ENCODE measurements at regions not wholly inside any gene's neighbourhood (a gene's known extent, or its start where the extent isn't known, plus 50 kb on each side); places are given as distances from the start of the nearest gene placed in this dataset.

DNA sequence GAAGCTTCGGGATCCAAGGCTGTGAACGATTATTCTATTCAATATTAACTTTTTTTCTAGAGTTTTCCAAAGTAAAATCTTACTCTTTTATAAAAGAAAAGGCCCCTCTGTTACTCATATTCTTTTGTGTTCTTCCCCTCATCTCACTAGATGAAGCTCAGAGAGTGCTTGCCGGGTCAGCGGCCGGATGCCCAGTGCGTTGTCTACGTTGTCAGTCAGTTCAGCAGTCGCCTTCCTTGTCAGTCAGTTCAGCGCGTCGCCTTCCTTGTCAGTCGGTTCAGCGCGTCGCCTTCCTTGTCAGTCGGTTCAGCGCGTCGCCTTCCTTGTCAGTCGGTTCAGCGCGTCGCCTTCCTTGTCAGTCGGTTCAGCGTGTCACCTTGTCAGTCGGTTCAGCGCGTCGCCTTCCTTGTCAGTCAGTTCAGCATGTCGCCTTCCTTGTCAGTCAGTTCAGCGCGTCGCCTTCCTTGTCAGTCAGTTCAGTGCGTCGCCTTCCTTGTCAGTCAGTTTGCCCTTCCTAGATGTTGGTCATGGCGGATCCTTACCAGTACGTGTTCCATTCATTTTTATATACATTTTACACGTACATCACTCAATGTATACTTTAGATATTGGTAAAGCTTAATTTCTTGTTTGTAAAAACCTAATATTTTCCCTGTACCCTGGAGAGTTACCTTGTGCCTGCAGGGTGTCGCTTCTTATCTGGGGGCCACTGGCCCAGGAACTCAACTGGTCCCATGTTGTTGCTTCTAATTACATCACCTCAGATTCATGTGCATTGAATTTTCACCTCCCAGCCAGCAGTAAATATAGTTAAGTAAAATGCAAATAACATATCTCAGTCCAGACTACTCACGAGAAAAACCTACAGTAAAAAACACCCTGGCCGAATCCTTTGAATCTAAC lies 206.9 kb downstream of the ASB1 start:
- Histone ChIP-seq H3K4me3 (ENCODE audit: low read depth in 1 of 2, low read length in 2 of 2) (no peak overlapping the region), H3K27me3 (ENCODE audit: low read depth, low read length) (no peaks in the 10 kb centered on the region), H3K36me3 (ENCODE audit: control insufficient read depth in 1 of 2, insufficient read depth in 2 of 2, low read length in 2 of 2) (no peaks in the 10 kb centered on the region), H3K9me3 (ENCODE audit: control insufficient read depth in 1 of 2, low read length in 2 of 2) (no peaks in the 10 kb centered on the region), H3K27ac (ENCODE audit: low read length) (no peak overlapping the region), H3K4me1 (ENCODE audit: control insufficient read depth in 1 of 2, insufficient read depth in 2 of 2, low read length in 2 of 2) (no peaks in the 10 kb centered on the region)

DNA sequence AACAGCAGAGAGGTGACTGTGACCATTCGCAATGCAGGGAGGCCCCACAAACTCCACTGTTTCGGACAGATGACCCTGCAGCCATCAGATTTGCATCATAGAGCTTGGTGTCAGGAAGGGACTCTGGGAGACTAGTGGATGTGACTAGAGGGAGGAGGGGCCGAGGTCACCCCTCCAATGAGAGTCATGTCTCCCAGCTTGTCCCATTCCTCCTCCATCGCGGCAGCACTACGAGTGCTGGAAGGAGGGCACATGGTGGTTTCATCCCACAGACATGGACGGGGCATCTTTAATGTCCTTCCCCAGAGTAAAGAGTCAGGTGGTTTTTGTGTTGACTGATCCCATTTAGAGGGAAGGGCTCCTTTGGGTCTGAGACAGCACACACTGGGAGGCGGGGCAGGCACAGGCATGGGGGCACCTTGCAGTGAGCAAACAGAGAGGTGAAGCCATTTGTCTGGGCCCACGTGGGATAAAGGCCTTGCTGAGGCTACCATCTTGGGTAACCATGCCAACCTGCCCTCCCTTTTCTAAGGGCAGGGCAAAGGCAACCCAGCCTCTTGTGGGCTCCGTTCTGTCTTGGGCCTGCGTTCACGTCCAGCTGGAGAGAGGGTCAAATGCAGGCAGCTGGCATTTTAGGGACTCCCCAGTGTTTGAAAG lies 208.1 kb downstream of the ASB1 start:
- H3K9me3 ChIP-seq (ENCODE audit: control insufficient read depth in 1 of 2, low read length in 2 of 2), result no peaks in the 10 kb centered on the region
- H3K27me3 ChIP-seq (ENCODE audit: low read depth, low read length), result no peaks in the 10 kb centered on the region
- H3K36me3 ChIP-seq (ENCODE audit: control insufficient read depth in 1 of 2, insufficient read depth in 2 of 2, low read length in 2 of 2), result no peaks in the 10 kb centered on the region
- H3K4me3 ChIP-seq (ENCODE audit: low read depth in 1 of 2, low read length in 2 of 2), result no peak overlapping the region
- H3K4me1 ChIP-seq (ENCODE audit: control insufficient read depth in 1 of 2, insufficient read depth in 2 of 2, low read length in 2 of 2), result no peaks in the 10 kb centered on the region
- H3K27ac ChIP-seq (ENCODE audit: low read length), result no peak overlapping the region

DNA sequence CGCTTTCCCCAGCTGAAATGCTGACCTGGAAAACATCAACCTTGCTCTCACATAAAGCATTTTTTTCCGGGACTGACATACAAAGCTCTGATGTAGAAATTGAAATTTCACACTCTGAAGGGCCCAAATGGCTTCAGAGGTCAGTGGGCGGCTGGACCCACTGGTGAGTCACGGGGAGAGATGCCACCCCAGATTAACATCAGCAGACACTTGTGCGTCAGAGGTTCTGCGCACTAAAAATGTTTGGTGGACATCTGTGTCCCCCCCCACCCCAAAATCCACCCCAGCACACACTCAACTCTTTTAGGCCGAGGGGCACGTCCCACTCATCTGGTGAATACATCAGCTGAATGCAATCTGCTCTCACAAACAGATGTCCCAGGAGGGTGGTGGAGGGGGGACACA lies 208.9 kb downstream of the ASB1 start:
- Histone ChIP-seq H3K27ac (ENCODE audit: low read length) (no peak overlapping the region), H3K4me3 (ENCODE audit: low read depth in 1 of 2, low read length in 2 of 2) (no peak overlapping the region), H3K36me3 (ENCODE audit: control insufficient read depth in 1 of 2, insufficient read depth in 2 of 2, low read length in 2 of 2) (no peaks in the 10 kb centered on the region), H3K9me3 (ENCODE audit: control insufficient read depth in 1 of 2, low read length in 2 of 2) (no peaks in the 10 kb centered on the region), H3K4me1 (ENCODE audit: control insufficient read depth in 1 of 2, insufficient read depth in 2 of 2, low read length in 2 of 2) (no peaks in the 10 kb centered on the region), H3K27me3 (ENCODE audit: low read depth, low read length) (no peaks in the 10 kb centered on the region)

DNA sequence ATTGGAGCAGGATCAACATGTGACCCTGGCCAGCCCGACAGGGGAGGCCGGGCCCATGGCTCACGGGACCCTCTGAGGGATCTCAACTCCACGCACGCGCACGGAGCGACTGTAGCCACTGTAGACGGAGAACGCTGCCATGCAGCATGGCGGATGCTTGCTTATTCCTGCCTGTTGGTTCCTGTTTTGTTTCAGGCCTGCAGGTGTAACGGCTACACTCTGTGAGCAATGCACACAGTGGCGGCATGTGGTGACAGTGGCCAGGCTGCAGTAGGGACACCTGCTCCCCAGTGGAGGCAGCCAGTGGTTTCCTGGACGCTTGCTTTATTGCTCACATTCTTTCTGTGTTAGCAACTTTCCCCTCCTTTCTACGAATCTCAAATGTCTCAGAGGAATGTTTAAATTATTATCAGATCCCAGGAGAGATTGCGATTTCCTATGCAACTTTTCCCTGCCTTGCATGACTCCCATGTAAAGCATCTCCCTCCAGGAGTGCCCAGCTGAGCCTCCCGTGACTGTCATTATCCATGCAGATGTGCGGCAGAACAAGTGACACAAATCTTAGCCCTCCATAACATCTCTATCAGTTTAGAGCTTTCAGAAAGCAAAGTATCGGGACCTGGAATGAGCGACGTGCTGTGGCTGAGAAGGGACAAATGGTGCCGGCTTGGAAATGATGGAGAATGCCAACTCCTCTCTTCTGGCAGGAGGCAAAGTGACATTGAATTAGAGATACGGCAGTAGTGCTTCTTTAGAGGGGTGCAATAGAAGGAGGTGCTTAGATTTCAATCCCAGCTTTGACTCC lies 209.7 kb downstream of the ASB1 start:
- Histone ChIP-seq H3K4me3 (ENCODE audit: low read depth in 1 of 2, low read length in 2 of 2) (no peak overlapping the region), H3K4me1 (ENCODE audit: control insufficient read depth in 1 of 2, insufficient read depth in 2 of 2, low read length in 2 of 2) (no peaks in the 10 kb centered on the region)

DNA sequence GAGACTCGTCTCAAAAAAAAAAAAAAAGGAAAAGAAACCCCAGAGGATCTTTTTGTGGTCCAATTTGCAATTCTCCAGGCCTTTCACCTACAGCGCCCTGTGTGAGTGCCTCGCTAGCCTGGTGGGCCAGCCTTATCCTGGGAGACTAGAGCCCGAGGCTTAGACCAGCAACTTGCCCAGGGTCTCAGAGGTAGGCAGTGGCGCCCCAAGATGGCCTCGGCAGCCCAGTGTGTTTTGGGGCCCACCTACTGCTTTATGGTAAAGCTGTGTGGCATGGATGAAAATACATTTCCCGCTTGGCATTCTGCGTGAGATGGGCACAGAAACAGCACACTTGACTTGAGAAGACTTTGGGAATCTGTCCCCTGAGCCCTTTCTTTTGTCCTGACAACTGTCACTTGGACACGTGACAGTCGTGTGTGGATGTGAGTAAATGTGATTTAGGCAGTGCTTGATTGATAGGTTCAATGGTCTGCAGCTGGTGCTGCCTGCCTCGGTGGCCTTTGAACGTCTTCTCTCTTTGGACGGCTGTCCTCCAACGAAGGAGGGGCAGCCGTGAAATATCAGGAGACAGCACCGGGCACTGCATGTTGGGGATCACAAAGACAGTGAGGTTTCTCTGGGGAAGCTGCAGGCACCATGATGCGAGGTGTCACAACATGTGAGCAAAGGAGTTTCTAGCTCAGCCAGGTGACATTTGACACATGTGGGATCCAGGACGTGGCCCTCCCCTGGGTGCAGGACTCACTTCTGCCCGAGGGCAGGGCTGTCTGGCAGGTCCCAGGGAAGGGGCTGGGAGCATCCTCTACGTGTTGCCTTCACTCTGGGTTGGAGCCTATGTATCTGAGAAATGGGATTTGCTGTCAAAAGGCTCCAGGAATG lies 209.5 kb upstream of the TWIST2 start:
- no peaks in the 10 kb centered on the region for H3K36me3 ChIP-seq (ENCODE audit: control insufficient read depth in 1 of 2, insufficient read depth in 2 of 2, low read length in 2 of 2)
- no peaks in the 10 kb centered on the region for H3K4me1 ChIP-seq (ENCODE audit: control insufficient read depth in 1 of 2, insufficient read depth in 2 of 2, low read length in 2 of 2)
- H3K27me3 ChIP-seq (ENCODE audit: low read depth, low read length), result no peaks in the 10 kb centered on the region
- H3K4me3 ChIP-seq (ENCODE audit: low read depth in 1 of 2, low read length in 2 of 2), result no peak overlapping the region
- H3K9me3 ChIP-seq (ENCODE audit: control insufficient read depth in 1 of 2, low read length in 2 of 2), result no peaks in the 10 kb centered on the region
- H3K27ac ChIP-seq (ENCODE audit: low read length), result no peak overlapping the region

More for the DNA sequence above, 209.7 kb downstream of the ASB1 start:
- Histone ChIP-seq H3K27me3 (ENCODE audit: low read depth, low read length) (no peaks in the 10 kb centered on the region), H3K36me3 (ENCODE audit: control insufficient read depth in 1 of 2, insufficient read depth in 2 of 2, low read length in 2 of 2) (no peaks in the 10 kb centered on the region), H3K9me3 (ENCODE audit: control insufficient read depth in 1 of 2, low read length in 2 of 2) (no peaks in the 10 kb centered on the region), H3K27ac (ENCODE audit: low read length) (no peak overlapping the region)

DNA sequence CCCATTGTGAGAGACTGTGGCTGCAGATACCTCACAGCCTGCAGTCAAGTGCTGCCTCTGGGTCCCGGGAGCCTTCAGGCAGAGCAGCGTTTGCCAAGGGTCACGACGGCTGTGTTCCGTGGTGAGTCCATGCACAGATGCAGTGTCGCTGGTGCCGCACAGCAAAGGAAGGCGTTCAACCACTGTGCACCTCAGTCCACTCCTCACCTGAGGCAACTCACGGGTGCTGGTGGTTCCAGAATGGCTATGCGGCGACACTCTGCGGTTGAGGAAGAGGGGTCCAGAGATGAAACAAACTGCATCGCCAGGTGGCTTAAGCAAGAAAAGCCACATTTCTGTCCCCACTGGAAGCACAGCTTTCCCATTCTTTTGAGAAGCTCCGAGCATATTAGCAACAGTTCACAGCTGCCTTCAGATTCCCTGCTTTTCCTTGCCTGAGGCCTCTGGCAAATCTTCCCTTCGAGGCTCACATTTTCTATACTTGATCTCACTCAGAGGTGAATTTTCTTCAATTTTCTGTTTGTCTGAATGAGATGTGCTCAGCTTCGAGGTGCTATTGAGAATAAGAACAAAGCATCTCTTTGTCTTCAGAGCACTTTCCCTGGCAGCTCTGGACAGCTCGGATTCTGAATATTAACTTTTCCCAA lies 208.8 kb upstream of the TWIST2 start:
- peaks cover 0 to 4% of the 10 kb centered on the region in 2 donors for H3K4me1 ChIP-seq (ENCODE audit: control insufficient read depth in 1 of 2, insufficient read depth in 2 of 2, low read length in 2 of 2)

DNA sequence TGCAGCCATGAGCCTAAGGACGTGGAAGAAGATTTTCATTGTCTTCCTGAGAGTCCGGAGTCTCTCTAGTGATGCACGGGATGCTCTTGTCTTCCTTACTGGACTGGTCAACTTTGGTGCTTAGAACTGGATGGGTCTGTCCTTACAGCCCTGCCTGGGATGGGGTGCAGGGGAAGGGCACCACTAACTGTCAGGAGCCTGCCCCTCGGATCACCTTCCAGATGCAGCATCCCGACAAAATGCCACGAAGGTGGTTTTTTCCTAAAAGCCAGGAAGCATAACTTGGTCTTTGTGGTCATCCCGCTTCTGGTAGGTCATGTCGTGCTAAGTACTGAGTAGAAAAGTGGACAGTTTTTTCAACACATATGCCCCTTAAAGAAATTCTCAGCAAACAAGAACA lies 207.4 kb upstream of the TWIST2 start:
- Histone ChIP-seq H3K9me3 (ENCODE audit: control insufficient read depth in 1 of 2, low read length in 2 of 2) (no peaks in the 10 kb centered on the region), H3K36me3 (ENCODE audit: control insufficient read depth in 1 of 2, insufficient read depth in 2 of 2, low read length in 2 of 2) (no peaks in the 10 kb centered on the region), H3K4me3 (ENCODE audit: low read depth in 1 of 2, low read length in 2 of 2) (no peak overlapping the region), H3K27me3 (ENCODE audit: low read depth, low read length) (no peaks in the 10 kb centered on the region), H3K4me1 (ENCODE audit: control insufficient read depth in 1 of 2, insufficient read depth in 2 of 2, low read length in 2 of 2) (peaks cover 4 to 7% of the 10 kb centered on the region in 2 donors), H3K27ac (ENCODE audit: low read length) (no peak overlapping the region)

More for the DNA sequence above, 208.8 kb upstream of the TWIST2 start:
- no peaks in the 10 kb centered on the region for H3K9me3 ChIP-seq (ENCODE audit: control insufficient read depth in 1 of 2, low read length in 2 of 2)
- H3K4me3 ChIP-seq (ENCODE audit: low read depth in 1 of 2, low read length in 2 of 2), result no peak overlapping the region
- H3K27ac ChIP-seq (ENCODE audit: low read length), result no peak overlapping the region
- no peaks in the 10 kb centered on the region for H3K27me3 ChIP-seq (ENCODE audit: low read depth, low read length)
- H3K36me3 ChIP-seq (ENCODE audit: control insufficient read depth in 1 of 2, insufficient read depth in 2 of 2, low read length in 2 of 2), result no peaks in the 10 kb centered on the region

DNA sequence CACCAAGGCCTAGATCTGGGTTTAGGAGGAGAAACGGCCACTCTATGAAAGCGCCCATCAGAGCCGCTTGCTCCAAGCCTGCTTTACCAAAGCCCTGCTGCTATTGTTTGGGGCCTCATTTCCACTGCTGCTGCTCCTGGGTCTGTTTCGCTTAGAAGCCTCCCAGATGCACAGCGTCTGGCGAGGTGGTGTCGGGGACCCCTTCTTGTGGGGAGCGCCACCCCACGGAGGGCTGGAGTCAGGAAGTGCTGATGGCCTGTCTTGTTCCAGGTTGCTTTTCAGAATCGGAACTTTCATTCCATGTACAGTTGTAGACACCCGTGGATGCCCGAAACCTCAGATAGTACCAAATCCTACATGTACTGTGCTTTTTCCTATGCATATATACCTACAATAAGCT lies 204.9 kb upstream of the TWIST2 start:
- peak overlapping the region; percentile 22 for H3K27ac ChIP-seq (ENCODE audit: low read length)
- no peaks in the 10 kb centered on the region for H3K27me3 ChIP-seq (ENCODE audit: low read depth, low read length)
- no peaks in the 10 kb centered on the region for H3K9me3 ChIP-seq (ENCODE audit: control insufficient read depth in 1 of 2, low read length in 2 of 2)
- no peak overlapping the region for H3K4me3 ChIP-seq (ENCODE audit: low read depth in 1 of 2, low read length in 2 of 2)
- H3K36me3 ChIP-seq (ENCODE audit: control insufficient read depth in 1 of 2, insufficient read depth in 2 of 2, low read length in 2 of 2), result no peaks in the 10 kb centered on the region
- H3K4me1 ChIP-seq (ENCODE audit: control insufficient read depth in 1 of 2, insufficient read depth in 2 of 2, low read length in 2 of 2), result peaks cover 4 to 15% of the 10 kb centered on the region in 2 donors

DNA sequence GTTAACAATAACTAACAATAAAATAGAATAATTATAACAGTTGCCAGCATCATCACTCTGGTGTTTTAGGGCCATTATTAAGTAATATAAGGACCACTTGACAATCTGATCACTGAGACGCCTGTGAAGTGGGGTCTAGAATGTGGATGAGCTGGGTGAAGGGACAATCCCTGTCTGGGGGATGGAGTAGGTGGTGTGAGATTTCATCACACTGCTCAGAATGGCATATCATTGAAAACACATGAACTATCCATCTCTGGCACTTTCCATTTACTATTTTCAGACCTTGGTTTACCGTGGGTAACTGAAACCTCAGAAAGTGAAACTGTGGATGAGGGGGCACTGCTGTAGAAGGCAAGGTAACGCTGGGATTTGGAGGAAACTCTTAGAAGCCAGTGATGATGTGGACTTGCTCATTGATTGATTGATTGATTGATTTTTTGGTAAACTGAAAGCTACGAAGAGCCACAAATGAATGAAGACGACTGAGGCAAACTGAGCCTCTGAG lies 204.4 kb upstream of the TWIST2 start:
- no peaks in the 10 kb centered on the region for H3K36me3 ChIP-seq (ENCODE audit: control insufficient read depth in 1 of 2, insufficient read depth in 2 of 2, low read length in 2 of 2)
- no peaks in the 10 kb centered on the region for H3K9me3 ChIP-seq (ENCODE audit: control insufficient read depth in 1 of 2, low read length in 2 of 2)
- H3K27ac ChIP-seq (ENCODE audit: low read length), result peak overlapping the region; percentile 22
- no peaks in the 10 kb centered on the region for H3K27me3 ChIP-seq (ENCODE audit: low read depth, low read length)
- peaks cover 4 to 15% of the 10 kb centered on the region in 2 donors for H3K4me1 ChIP-seq (ENCODE audit: control insufficient read depth in 1 of 2, insufficient read depth in 2 of 2, low read length in 2 of 2)
- no peak overlapping the region for H3K4me3 ChIP-seq (ENCODE audit: low read depth in 1 of 2, low read length in 2 of 2)
